GM19351 (cell line): ENCODE measurements at regions not wholly inside any gene's neighbourhood (a gene's known extent, or its start where the extent isn't known, plus 50 kb on each side); places are given as distances from the start of the nearest gene placed in this dataset.

Experiments
- ATAC-seq: cut with Tn5 transposase; IDR thresholded peaks from one replicate; pipeline ENCODE4 v1.9.1; 2021; ENCODE audit warnings: mild to moderate bottlenecking, moderate library complexity; ENCODE audit not compliant: unreplicated experiment

DNA sequence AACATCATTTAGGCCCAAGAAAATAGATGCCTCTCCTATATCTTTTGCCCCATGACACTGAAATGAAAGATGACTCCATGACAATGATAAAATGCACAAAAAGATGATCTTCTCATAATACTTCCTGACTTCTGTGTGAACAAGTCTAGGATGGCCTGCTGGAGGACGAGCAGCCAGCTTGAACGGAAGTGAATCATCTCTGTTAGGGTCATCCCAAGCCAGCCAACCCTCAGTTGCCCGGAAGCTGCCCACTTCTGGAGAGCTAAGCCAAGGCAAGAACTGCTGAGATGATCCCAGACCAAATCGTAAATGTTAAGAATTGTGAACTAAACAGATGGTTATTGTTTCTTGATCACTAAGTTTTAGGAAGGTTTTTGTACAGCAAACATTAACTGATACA is 249.7 kb upstream of the HS3ST5 start:
- no peak for ATAC-seq

DNA sequence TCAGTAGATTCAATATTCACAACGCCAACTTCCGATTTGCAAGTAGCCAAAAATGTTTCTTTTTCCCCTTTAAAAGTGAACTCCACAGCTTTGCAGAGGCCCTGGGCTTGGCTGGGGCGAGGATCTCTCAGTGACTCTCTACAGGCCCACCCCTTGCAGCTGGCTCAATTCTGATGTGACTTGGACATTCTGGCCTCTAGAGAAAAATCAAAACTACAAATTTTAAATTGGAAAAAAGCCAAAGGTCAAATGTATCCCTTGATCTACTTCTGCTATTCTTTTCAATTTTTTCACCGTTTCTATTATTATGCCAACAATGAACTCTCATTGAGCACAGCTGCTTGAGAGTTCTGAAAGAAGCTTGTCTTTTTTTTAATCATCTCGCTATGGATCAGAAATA is 245.9 kb upstream of the HS3ST5 start:
- ATAC-seq = no peak

DNA sequence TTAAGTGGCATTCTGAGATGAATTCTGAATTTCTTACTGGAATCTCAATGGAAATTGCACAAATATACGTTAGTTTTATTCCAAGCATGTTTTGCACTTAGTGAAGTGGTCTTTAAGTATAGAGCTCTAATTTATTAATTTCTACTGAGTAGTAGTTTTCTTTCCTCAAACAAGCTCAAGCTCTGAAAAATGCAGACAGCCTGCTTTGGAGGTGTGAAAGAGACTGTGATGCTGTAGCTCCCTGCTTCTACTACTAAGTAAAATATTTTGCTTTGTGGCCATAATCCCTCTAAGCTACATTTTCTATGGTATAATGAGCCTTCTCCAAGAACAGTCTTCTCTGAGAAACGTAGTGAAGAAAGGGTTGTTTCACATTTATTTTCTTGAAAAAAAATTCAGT is 243.5 kb upstream of the HS3ST5 start:
- ATAC-seq = no peak

DNA sequence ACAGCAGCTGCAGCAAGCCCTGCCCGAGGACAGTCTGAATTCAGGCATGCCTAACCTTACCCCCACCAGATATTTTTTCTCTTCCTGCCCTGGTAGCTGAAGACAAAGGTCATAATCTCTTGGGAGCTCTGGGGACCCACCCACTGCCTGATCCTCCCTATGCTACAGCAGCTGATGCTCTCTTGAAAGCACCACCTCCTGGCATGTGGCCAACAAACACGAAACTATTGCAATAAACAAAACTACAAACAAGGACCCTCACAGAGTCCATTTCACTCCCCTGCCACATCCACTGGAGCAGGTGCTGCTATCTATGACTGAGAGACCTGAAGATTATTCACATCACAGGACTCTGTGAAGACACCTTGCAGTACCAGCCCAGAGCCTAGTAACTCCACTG is 238.5 kb upstream of the HS3ST5 start:
- no peak for ATAC-seq

DNA sequence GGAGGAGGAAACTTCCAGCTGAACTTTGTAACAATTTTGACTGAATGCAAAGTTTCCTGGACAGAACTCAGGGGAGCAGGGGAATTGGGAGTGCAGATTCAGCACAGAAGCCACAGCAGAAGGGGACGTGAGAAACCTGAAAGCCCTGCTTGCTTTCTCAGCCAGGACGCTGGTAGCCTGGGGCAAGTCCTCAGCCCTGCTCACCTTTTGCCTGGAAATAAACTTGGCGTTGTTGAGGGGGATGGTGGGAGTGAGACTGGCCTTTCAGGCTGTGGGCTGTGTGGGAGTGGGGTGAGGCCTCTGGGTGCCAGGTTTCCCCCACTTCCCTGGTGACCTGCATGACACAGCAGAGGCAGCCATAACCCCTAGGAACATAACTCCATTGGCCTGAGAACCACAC is 238.1 kb upstream of the HS3ST5 start:
- ATAC-seq = no peak

DNA sequence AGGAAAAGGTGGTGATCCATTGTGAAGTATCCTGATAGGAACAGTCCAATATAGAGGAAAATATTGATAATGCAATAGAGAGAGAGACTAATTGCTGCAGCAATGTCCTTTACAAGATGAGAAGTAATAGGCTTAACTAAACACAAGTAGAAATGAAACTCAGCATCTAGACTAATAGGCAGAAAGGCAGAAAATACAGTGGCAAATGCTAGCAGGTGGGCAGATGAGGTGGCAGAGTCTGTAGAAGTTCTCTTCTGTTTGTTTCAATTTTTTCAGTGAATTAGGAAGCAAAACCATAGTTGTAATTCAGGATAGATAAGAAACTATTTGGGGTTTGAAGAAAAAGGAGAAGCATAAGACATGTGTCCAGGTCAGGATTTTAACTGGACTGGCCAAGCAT is 236.7 kb upstream of the HS3ST5 start:
- no peak for ATAC-seq

DNA sequence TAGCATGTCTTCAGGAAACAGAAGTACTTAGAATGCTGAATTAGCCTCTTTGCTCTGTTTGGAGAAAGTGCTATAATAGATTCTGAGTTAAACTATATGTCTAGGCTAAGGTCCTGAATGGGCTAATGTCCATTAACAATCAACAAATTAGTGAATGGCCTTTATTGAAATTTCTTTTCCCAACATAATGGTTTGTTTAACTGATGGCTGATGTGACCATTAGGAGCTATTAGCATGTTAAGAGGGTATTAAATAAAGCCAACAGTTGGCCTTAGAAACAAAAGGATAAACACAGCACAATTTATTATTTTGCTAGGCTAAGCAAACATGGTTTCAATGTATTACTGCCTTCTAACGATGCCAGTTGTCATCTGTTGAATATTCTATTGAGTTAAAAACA is 234.3 kb upstream of the HS3ST5 start:
- no peak for ATAC-seq

DNA sequence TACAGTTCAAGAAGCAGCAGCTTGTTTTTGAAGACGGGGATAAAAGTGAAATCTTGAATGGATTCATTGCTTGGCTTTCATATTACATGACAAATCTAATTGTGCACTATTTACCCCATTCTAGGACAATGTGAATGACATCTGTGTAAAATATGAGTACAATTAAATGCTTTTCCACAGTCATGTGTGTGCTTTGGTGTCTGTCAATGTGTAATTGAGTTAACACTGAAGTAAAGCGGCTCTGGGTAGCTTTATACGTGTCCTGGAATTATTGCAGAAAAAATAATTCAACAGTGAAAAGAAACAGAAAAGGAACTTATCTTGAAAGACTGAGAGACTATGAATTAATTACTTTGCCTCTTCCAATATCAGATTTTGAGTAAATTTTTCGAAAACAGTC is 233.5 kb upstream of the HS3ST5 start:
- no peak for ATAC-seq

DNA sequence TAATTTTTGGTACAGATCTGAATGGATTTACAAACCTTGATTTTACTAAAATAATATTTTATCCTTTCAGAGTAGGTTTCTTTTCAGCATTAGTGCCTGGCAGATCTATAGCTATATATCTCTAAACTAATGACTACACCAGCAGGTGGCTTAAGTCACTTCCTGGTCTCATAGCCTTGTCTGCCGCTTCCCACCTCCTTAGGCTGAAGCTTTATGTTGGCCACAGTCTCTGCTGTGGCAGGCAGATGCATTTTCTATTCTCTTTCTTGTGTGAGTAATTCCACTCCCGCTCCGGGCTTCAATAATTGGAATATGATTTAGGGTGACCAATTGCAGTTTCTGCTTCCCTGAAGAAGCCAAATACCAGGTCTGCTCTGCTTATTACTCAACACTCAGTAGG is 226.8 kb upstream of the HS3ST5 start:
- no peak for ATAC-seq

DNA sequence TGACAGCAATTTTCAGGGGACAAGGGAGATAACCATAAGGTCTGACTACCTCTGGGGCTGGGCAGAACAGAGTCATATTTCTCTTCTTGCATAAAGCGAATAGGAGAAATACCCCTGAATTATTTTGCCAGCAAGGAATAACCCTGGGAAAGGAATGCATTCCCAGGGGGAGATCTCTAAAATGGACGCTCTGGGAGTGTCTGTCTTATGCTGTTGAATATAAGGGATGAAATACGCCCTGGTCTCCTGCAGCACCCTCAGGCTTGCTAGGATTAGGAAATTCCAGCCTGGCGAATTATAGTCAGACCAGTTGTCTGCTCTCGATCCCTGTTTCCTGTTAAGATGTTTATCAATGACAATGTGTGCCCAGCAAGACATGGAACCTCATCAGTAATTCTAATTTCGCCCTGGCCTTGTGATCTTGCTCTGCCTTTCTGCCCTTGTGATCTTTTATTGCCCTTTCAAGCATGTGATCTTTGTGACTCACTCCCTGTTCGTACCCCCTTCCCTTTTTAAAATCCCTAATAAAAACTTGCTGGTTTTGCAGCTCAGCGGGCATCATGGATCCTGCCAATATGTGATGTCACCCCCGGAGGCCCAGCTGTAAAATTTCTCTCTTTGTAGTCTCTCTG is 221.6 kb upstream of the HS3ST5 start:
- no peak for ATAC-seq

DNA sequence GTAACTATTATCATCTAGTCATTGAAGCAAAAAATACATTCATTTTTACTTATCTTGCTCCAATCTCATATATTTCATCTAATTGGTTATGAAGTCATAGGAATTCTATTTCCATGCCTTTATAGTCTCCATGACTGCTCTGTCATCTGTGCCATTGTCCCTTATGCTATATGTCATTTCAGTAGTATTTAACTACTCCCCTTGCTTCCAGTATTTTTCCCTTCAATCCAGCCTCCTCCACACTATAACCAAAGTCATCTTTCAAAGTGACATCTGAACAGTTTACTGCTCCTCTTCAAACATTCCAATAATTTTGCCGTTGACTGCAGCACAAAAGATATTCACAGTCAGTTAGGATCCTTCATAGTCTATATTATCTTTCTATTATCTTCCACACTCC is 216.6 kb upstream of the HS3ST5 start:
- ATAC-seq = no peak

DNA sequence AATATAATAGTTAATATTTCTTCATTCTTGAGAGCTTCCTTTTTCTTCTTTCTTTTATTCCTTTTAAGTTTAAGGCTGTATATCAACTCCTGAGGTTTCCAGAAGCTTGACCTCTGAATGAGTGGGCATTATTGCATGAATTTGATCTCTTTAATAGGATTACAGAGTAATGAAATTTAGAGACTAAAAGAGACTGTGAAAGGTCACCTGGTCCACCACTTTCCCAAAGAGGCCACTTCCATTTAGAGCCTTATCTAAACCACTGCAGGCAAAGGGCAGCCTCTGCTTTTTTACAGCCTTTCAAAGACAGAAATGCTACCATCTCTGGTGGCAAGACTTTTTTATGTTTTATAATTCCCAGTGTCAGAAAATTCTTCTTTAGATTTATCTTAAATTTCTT is 215.3 kb upstream of the HS3ST5 start:
- no peak for ATAC-seq

DNA sequence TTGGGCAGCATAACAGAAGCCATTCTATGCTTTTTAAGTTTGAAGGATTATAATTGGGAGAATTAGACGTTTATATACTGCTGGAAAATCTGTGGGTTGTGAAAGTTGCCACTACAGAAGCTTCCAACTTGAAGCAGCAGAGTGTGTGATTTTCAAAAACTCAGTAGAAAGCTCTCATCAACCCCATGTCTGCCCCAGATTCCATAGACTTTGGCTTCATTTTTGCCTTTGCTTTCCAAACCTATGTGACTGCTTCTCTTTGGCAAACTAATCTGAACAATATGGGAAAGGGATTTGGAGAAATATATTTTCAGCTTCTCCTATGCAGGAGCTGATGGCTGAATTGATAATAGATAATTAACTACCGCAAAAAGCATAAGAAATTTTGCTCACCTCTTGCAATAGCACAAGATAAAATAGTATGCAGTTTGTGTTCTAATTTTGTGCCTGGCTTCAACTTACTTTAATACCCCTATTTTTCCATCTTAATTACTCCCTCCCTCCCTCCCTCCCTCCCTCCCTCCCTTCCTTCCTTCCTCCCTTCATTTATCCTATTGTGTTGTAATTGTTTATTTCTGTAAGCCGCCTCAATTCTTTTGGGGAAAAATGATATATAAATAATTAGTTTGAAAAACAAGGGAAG is 214.1 kb upstream of the HS3ST5 start:
- ATAC-seq = no peak

DNA sequence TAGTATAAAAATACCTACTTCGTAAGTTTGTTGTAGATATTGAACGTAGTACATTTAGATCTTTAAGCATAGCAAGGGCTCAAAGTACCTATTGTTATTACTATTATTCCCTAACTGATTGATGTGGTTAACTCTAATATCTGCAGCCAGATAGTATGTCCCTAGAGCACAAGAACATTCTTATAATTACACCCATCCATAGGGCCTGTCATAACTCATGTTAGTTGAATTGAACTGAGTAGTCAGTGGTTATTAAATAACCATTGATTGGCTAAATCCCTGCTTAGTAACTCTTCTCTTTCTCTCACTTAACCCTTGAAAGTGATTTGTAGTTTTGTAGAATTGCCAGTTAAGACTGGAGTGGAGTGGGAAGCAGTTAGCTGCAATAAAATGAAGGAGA is 207.5 kb upstream of the HS3ST5 start:
- ATAC-seq = no peak

DNA sequence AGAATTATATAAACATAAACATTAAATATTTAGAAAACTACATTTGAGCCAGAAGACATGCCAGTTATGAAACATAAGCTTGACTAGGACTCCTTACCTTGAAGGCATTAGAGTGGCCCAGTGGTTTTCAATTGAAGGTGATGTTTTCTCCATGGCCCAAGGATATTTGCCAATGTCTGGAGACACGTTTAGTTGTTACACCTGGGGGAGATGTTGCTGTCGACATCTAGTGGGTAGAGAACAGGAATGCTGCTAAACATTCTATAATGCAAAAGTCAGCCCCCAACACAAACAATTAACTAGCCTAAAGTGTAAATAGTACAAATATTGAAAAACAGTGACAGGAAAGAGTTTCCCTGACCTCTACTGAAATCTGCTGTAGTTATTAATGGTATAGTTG is 200.9 kb upstream of the HS3ST5 start:
- ATAC-seq = no peak

DNA sequence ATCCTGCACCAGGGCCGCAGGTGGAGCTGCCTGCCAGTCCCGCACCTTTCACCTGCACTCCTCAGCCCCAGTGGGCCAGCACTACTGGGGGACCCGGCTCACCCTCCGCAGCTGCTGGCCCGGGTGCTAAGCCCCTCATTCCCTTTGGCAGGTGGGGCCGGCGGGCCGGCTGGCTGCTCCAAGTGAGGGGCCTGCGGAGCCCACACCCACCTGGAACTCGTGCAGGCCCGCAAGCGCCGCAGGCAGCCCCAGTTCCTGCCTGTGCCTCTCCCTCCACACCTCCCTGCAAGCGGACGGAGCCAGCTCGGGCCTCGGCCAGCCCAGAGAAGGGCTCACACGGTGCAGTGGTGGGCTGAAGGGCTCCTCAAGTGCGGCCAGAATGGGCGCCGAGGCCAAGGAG is 199.0 kb upstream of the HS3ST5 start:
- ATAC-seq = no peak

DNA sequence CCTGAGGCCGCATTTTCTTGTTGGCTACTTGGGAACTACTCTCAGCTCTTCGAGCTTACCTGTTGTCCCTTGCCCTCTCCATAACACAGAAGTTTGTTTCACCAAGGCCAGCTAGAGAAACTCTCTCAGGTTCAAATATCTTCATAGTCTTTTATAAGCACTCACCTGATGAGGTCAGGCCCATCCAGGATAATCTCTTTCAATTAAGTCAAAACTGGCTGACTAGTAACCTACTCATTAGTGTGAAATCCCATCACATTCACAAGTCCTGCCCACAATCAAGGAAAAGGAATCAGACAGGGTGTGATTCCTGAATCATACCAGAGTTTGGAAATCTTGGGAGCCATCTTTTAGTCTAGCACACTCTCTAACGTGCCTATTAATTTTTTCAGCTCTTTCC is 195.2 kb upstream of the HS3ST5 start:
- no peak for ATAC-seq

DNA sequence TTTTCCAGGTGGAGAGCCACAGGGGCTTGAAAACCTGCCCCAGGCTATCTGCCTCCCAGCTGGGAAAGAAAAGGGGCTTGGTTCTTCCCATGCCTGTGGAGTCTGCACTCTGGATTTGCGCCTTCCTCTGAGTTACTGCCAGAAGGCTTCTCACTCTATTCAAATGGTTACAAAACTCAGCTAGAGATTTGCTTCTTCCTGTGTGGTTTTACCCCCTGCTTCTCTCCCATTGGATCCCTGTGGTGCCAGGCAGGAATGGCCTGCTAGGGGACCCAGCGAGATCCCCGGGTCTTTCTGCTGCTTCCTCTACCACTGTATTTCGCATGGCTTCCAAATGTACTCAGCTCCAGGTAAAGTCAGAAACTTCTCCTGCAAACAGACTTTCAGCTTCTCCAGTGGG is 192.0 kb upstream of the HS3ST5 start:
- ATAC-seq = no peak

DNA sequence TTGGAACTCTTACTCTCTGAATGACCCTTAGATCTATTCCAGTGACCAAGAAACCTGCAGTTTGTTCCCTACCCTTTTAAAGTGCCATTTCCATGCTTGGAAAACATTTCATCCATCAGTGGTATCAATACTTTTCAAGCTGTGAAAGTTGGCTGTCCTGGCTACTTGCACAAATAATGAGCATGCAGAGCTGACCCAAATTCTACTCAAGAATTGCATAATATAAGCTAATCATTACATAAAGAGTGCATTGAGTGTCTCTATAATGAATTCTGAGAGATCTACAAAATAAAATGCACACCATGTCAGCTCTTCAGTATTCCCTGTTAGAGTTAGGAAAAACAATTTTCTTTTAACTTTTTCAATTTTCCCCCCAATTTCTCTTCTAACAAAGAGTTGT is 181.3 kb upstream of the HS3ST5 start:
- no peak for ATAC-seq

DNA sequence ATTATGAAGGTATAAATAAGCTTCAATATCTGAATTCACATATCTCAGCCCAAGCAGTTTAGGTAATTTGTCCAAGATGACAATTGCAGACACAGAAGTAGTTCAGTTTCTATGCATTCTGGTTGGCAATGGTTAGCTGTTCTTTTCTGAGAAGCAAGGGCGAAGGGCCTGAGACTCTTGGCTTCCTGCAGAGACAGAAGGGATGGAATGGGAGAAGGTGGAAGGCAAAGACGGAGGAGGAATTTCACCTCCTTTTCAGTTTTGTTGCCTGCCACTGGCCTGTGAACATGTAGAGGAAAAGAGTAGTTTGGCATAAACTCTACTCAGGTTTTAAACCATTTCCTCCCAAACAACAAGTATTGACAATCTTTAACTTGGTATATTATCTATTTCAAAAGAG is 180.7 kb upstream of the HS3ST5 start:
- ATAC-seq = no peak

DNA sequence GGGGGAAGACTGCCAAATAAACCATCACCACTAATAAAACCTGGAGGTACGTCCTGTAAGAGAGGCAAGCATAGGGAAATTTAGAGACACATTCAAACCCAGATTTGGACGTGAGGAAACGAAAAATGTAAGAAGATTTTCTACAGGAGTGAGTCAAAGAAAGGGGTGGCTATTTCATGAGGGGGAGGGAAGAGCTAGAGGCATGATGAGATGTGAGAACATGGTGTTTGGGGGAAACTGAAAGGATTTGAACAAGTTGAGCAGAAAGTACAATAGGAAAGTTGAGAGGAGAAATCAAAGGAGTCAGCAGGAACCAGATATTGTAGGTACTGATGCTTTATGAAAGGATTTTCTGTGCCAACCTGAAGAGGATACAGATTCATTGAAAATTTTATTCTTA is 179.1 kb upstream of the HS3ST5 start:
- ATAC-seq = no peak

DNA sequence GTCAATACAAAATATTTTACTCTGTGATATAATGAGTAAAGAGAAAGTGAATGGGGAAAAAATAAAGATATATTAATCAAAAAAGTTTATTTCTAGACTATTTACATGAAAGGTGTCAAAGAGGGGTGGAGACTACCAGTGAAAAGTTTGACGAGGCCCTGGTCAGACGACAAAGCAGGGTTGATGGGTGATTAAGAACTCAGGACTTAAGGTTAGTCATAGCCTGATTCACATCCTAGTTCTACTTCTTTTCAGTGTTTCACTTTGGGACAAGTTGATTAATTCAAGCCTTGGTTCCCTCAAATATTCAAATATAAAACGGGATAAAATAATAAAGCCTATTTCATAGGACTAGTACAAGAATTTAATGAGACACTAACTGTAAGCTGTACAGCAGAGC is 178.2 kb upstream of the HS3ST5 start:
- no peak for ATAC-seq

DNA sequence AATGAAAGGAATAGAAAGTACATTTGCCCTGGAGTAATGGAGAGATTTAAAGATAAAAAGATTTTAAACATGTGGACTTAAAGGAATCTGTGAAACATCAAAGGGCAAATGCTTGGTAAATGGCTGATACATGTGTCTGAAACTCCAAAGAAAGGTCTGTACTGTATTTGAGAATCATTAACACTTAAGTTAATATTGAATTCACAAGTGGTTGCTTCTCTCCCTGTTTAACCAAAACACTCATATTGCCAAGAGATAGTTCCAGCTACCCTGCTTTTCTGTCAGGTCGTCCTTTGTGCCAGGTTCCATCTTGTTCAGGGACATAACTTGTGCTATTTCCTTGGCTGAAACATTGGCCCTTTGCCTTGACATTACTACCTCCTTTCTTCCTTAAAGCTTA is 171.3 kb upstream of the HS3ST5 start:
- ATAC-seq = no peak
